SK-N-DZ (cell line): ENCODE measurements at regions not wholly inside any gene's neighbourhood (a gene's known extent, or its start where the extent isn't known, plus 50 kb on each side); places are given as distances from the start of the nearest gene placed in this dataset.
"Not testable (repeated sequence)": the region's sequence is repeated elsewhere in the genome, so short reads cannot be mapped to it uniquely, and the experiment has no call there.

Experiments used
- DNase-seq: peaks from one replicate; pipeline ENCODE4 v3.0.0-alpha.2; 2015; ENCODE audit warnings: low spot score

GRCh38 chr2:113386780-113387433 lies 50.6 kb upstream of the ZNG1B start:
- DNase-seq, result not testable (repeated sequence)

DNA sequence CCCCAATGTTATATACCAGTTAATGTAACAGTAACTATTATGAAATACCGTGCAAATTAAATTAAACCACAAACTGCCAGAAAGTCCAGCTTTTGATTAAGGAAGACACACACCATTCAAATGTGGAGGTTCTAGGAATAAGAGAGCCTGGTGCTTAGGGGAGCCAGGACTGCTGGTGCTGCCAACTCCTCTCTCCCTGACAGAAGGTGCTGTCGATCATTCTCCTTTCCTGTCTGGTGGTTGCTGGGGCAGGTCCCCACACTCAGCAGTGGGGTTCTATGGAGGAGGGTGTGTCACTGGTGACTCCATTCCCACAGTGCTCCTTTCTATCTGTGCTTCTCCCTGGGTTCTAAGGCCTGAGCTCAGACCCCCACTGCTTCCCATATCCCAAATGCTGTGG lies 57.9 kb upstream of the ZNG1B start:
- not testable (repeated sequence) for DNase-seq

DNA sequence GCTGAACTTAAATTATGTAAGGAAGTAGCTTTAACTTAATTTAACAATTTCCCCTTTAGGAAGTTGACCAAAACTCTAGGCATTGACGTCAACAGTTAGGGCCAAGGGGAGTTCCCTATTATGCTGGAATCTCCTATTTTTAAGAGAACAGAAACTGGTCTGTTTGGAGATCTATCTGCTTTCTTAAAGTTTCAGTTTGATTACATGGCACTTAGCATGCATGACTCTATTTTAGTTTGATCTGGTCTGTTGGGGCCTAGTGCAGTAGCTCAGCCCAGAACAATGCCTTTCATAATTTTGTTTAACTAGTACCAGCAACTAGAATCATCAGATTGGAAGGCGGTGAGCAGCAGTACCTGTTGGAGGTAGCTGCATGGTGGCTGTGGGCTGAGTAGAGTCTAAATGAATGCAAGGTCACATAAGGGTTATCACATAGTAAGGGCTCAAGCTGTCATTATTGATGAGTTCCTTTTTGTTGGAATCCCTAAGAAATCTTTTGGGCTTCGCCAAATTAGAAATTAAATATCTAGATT lies 60.5 kb upstream of the ZNG1B start:
- no peak for DNase-seq

DNA sequence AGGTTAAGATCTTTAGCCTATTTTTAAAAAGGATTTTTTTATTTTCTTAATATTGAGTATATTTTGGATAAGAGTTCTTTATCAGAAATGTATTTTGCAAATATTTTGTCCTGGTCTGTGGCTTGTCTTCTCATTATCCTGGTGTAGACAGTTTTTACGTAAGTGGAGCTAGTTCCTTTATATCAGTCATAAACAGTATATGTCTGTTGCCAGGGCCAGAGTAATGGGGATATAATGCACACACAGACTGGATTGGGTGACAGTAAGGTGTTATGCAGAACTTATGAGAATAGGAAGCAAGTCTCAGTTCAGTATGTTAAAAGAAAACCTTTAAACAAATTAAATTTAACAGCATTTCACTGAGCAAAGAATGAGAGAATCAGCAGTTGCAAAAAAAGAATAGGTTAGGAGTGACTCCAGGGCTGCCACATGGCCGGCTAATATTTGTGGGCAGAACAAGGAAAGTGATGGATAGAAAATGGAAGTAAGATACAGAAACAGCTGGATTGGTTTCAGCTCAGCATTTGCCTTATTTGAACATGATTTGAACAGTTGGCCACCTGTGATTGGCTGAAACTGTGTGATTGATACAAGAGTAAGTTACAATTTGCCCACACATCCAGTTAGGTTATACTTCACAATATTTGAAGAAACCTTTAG lies 61.1 kb upstream of the ZNG1B start:
- DNase-seq, result no peak

DNA sequence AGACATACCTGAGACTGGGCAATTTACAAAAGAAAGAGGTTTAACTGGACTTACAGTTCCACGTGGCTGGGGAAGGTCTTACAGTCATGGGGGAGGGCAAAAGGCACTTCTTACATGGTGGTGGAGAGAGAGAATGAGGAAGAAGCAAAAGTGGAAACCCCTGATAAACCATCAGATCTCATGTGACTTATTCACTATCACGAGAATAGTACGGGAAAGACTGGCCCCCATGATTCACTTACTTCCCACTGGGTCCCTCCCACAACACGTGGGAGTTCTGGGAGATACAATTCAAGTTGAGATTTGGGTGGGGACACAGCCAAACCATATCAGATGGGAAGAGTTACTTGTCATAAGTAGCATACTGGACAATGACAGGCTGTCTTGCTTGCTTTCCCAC lies 62.6 kb upstream of the ZNG1B start:
- DNase-seq, result not testable (repeated sequence)

DNA sequence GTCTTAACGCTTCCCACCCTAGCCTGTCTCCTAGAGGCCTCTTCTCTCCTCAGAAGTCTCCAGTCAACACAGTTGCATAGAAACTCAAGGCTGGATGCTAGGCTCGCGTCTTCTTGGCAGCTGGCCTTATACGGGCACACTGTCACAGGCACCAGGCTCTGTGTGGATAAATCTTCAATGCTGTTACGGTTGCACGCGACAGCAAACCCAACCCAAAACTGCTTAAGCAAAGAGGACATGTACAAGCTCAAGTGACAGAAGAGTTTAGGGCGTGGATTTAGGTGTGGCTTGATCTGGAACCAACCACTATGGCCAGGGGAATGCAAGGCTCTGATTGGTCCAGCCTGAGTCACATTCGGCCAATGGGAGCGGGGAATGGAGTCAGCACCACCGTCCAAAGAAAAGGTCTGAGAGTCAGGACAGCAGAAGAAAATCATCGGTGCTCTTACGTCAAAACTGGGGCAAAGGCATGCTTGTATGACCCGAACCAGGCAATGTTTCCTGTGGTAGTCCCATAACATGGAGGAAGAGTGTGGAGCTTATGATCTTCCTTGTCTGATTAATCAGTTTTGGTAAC lies 65.1 kb upstream of the ZNG1B start:
- not testable (repeated sequence) for DNase-seq

GRCh38 chr2:113370478-113371091 lies 66.9 kb upstream of the ZNG1B start:
- peak; percentile 57 for DNase-seq

DNA sequence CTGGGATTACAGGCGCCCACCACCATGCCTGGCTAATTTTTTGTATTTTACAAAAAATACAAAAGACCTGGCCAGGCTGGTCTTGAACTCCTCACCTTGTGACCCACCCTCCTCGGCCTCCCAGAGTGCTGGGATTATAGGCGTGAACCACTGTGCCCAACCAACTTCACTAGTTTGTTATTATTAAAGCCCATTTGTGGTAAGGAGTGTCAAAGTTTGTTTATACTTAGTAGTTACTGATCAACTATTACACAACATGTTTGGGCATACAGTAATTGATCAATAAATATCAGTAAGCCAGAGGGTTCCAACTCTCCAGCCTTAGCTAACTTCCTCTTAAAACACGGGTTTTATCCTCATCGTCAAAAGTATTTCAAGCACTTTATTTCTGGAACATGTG lies 67.5 kb upstream of the ZNG1B start:
- no peak for DNase-seq

GRCh38 chr2:113368581-113368980 lies 68.9 kb upstream of the ZNG1B start:
- DNase-seq, result not testable (repeated sequence)

DNA sequence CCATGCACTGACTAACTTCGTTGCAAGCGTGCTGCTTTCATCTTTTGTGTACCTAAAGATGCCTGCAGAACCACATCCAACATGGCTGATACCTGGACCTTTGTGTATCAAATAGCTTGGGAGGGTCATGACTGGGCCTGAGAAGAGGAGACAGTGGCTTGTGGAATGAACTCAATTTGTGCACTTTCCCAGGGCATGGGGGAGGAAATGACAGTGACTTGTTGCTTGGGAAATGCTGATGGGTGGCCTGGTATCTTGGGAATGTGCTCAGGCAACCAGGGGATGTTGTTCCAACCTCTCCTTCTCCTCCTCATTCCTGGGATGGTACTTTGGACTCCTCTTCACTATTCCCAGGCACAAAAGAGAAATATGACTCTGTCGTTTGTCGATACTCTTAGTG lies 70.7 kb upstream of the ZNG1B start:
- DNase-seq, result not testable (repeated sequence)

DNA sequence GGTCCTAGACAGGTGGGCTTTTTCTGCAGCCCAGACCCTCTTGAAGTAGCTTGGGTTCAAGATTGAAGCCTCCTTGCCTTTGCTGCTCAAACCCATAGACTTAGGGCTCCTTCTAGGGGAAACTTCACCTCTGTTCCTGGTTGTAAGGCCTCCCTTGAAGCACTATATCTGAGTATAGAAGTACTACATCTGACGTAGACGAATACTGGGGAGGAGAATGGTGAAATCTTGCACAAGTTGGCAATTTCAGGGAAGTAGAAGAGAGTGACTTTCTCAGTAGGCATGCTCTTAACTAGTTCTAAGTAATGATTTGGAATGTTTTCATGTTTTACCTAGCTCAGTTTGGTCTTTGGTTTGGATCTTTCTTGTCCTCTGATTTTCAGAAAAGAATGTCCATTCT lies 71.7 kb upstream of the ZNG1B start:
- DNase-seq, result not testable (repeated sequence)

DNA sequence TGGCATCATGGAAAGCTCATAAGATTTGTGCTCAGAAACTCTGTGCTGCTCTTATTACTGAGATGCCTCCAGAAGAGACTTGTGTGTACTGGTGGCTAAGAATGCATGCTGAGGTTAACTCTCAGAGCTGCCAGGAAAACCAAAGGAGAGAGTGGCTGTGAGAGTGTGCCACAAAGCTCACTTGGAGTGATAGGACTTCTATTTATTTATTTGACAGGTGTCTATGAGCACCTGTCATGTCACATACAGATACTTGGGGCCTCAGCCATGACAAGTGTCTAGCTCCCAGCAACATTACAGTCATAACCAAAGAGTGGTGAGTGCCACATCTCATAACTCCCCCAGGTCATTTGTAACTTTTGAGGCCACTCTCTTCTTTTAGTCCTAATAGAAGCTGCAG lies 72.2 kb upstream of the ZNG1B start:
- not testable (repeated sequence) for DNase-seq

GRCh38 chr2:113361051-113361450 lies 76.4 kb upstream of the ZNG1B start:
- no peak for DNase-seq

GRCh38 chr2:113357071-113357470 lies 78.3 kb upstream of the PAX8 start:
- DNase-seq, result no peak

DNA sequence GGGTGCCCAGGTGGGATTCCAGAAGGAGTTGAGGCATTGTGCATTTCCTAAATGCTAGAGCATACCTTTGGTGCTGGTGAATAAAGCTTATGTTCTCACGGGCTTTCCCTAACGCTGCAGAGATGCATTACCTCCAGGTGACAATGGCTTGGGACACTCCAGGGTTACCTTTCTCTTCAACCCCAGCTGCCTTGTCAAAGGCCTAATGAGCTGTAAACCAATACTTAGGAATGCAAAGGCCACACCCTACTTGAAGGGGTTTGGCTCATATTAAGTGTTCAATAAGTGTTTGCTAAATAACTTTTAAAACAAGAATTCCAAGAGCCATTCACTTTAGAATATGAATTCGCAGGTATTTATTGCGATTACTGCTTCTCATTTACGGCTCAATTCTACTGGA lies 77.6 kb upstream of the PAX8 start:
- DNase-seq, result not testable (repeated sequence)

DNA sequence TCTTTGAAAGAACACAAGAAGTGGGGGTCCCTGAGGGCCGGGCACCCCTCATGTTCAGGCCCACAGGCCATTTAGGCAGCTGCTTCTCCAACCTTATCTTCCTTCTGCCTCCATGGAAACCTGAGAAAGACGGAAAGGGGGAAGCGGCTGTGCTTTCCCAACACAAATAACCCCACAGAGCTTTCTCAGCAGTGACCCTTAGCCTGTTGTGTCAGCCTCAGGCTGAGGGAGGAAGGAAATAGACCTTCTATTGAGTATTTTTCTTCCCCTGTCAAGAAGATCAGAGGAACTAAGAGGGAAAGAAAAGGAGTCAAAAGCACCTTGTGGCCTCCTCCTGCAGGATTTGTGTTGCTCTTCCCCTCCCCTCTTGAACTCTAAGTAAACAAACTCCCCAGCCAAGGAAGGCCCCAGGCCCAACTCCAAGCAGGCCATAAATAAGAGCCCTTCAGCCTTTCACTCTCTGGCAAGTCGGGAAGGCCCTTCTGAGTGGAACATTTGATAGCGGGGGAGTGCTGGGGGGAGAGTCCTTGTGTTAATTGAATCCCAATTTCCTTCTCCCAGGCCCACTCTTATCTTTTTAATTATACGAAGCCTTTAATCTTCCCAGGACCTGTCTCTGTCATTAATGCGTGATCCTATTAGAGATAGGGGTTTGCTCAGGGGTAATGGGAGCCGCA lies 76.8 kb upstream of the PAX8 start:
- DNase-seq, result not testable (repeated sequence)

DNA sequence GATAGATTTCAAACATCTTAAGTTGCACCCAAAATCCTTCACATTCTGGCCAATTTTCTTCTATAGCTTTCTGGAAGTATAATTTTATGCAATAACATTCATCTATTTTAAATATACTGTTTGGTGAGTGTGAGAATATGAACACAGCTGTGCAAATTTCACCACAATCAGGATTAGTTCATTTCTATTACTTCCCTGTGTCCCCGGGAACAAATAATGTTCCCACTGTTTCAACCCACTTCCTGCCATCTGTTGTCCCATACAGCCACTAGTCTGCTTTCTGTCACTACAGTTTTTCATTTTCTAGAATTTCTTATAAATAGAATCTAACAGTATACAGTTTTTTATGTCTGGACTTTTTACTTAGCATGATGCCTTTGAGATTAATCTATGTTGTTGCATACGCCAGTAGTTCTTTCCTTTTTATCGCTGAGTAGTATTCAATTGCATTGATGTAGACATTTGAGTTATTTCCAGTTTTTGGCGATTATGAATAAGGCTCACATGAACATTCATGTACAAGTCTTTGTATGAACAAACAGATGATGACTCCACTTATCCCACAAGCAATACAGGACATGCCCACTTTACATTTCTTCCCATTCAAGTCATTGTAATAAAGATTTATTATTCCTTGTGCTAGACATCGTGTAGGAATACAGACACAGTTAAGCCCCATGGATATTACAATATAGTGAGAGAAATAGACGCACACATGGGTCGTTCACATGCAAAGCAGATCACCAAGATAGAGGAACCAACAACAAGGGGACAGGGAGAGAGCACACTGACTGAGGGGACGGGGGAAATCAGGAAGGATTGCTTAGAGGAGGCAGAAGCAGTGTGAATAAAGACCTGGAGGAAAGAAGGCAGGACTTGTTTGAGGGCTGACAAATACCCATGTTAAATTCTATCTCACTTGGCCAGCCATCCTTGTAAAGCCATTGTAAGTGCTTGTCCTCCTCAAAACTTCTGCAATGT lies 72.9 kb upstream of the PAX8 start:
- no peak for DNase-seq

GRCh38 chr2:113343800-113344199 lies 65.1 kb upstream of the PAX8 start:
- not testable (repeated sequence) for DNase-seq

- DNase-seq, result no peak
Measured at GRCh38 chr2:113342650-113343049, 63.9 kb upstream of the PAX8 start.

GRCh38 chr2:113341870-113342253 lies 63.1 kb upstream of the PAX8 start:
- DNase-seq, result not testable (repeated sequence)
